Astrocyte (in vitro differentiated cells and primary cell): ENCODE measurements at regions not wholly inside any gene's neighbourhood (a gene's known extent, or its start where the extent isn't known, plus 50 kb on each side); places are given as distances from the start of the nearest gene placed in this dataset.

Experiments used
- EZH2 ChIP-seq: IDR thresholded peaks from 2 replicates; pipeline ENCODE4 v1.6.1; 2012; ENCODE audit warnings: mild to moderate bottlenecking, low read length, inconsistent platforms; ENCODE audit not compliant: insufficient read depth
- TF ChIP-seq, protein P1 (sequence below): IDR thresholded peaks from 2 replicates; pipeline ENCODE4 v1.5.1; 2011; ENCODE audit warnings: low read depth, mild to moderate bottlenecking, inconsistent platforms, low read length, moderate library complexity; ENCODE audit not compliant: insufficient read depth

DNA sequence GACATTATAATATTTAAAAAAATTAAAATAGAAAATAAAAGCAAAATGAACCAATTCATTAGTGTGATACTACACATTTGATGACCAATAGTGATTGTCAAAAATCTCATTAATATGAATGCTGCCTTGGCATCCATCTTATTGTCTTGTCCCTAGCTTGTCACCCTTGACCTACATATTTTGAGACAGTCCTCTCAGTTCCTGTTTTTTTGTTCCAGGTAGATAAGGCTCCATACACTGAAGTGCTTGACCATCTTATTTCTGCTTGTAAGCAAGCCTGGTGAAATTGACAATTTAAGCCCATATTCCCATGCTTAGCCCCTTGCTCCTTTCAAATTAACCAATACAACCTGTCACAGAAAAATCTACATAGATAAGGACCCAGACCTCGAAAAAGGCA is 534.0 kb upstream of the FMR1 start:
- TF ChIP-seq, protein P1, sequence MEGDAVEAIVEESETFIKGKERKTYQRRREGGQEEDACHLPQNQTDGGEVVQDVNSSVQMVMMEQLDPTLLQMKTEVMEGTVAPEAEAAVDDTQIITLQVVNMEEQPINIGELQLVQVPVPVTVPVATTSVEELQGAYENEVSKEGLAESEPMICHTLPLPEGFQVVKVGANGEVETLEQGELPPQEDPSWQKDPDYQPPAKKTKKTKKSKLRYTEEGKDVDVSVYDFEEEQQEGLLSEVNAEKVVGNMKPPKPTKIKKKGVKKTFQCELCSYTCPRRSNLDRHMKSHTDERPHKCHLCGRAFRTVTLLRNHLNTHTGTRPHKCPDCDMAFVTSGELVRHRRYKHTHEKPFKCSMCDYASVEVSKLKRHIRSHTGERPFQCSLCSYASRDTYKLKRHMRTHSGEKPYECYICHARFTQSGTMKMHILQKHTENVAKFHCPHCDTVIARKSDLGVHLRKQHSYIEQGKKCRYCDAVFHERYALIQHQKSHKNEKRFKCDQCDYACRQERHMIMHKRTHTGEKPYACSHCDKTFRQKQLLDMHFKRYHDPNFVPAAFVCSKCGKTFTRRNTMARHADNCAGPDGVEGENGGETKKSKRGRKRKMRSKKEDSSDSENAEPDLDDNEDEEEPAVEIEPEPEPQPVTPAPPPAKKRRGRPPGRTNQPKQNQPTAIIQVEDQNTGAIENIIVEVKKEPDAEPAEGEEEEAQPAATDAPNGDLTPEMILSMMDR, result no peak
- TF ChIP-seq EZH2, result no peak
